Activated CD8-positive, alpha-beta memory T cell treated with anti-CD3 and anti-CD28 coated beads for 4 hours (primary cell): ENCODE measurements at regions not wholly inside any gene's neighbourhood (a gene's known extent, or its start where the extent isn't known, plus 50 kb on each side); places are given as distances from the start of the nearest gene placed in this dataset.

ENCODE experiments used
- DNase-seq, 2 donors: peaks; one replicate each; pipeline ENCODE4 v3.0.0-alpha.2; 2020; ENCODE audit warnings: low read depth in 2 of 2

DNA sequence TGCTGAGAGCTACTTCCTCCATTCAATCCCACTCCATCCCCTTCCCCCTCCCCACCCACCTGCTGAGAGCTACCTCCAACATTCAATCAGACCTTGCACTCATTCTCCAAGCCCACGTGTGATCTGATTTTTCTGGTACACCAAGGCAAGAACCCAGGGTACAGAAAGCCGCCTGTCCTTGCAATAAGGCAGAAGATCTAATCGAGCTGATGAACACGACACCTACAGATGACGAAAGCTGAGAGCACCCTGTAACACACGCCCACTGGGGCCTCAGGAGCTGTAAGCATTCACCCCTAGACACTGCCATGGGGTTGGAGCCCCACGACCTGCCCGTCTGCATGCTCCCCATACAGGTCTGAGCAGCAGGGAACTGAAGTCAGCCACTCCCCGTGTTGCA, 58.3 kb downstream of the TRIML1 start:
- DNase-seq = no peak

DNA sequence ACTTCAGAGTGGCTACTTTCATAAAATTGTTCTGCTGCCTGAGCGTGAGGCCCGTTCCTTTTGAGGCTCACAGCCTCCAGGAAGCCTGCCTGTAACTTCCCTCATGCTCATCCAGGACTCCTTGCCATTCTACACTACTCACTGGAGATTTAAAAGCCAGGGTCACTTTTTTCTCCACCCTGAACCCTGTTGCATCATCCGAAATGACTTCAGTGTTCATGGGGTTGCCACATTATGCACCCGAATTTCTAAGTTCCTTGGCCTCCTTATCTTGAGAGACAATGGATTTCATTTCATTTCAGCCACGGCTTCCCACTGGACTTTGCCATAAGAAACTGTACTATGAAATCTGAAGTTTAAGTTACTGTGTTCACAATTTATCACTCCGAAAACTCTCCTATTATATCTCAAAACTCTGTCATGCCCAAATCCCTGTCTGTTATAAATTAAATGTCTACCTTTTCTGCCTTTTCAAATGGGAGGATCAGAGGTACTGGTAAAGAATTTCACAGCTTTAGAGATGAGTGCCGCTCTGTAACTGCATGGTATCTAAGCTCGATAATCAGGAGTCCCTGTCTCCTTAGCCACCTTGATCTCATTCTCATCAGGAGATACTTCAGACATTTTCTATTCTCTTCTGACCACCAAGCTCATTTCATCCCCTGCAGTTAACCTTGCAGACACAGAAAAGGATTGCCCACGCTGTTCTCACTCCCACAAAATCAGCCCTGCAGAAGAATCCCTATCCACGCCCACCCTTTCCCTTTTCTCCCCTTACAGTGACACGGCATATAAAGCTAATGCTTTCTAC, 59.9 kb downstream of the TRIML1 start:
- DNase-seq = no peak

DNA sequence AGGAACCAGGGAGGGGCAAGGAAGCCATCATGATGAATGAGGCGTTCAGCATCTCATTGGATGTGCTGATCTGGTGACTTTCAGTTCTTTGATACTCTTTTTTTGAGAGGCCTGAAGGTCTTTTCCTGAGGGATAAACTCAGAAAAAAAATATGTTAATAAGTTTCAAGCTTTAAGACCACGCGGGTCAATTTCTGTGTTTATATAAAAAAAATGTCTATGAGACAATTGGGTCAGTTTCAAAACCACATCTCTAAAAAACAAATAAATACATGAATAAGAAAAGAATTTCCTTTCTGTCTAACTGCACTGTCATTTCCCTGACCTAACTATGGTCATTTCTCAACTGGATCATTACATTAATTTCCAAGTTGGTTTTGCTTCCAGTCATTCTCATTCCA, 62.6 kb downstream of the TRIML1 start:
- DNase-seq = no peak

DNA sequence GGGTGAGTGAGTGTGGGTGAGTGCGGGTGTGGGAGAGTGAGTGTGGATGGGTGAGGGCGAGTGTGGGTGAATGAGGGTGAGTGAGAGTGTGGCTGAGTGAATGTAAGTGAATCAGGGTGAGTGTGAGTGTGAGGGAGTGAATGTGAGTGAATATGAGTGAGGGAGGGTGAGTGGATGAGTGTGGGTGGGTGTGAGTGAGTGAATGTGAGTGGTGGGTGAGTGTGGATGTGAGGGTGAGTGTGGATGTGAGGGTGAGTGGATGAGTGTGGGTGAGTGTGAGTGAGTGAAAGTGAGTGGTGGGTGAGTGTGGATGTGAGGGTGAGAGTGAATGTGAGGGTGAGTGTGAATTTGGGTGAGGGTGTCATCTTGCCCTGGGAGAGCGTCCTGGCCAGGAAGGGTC, 67.5 kb downstream of the TRIML1 start:
- DNase-seq = no peak

DNA sequence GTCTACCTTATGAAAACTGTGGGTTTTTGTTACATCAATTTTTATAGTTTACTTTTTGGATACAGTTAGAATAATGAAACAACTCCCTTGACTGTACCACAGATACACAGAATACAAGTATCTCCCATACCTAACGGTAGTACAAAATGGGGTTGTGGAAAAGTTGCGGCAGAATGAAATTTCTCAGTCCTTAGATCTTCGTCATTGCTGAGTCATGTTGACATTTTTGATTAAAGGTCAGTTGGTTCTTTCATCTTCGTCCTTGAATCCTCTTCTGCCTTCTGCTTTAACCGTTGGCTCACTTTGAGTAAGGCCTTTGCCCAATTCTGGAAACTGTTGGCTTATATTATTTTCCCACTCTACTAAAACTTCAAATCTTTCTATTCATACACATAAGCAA, 75.6 kb downstream of the TRIML1 start:
- no peak for DNase-seq

DNA sequence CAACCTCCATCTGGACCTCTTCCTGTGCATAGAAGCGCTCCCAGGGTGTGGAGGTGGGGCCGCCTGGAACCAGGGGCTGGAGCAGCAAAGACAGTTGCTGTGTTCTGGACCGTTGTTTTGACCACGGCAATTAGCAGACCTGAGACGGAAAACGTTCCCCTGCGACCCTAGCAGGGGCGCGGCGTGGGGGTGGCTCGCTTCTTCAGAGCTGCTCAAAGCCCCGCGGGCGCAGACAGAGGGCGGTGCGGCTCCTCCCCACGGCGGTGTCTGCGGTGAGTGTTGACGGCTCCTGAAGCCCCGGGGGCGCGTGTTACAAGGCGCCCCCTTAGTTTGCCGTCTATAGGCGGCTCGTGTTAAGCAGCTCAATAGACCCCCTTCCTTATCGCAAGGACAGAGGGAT, 79.2 kb downstream of the TRIML1 start:
- DNase-seq = no peak

DNA sequence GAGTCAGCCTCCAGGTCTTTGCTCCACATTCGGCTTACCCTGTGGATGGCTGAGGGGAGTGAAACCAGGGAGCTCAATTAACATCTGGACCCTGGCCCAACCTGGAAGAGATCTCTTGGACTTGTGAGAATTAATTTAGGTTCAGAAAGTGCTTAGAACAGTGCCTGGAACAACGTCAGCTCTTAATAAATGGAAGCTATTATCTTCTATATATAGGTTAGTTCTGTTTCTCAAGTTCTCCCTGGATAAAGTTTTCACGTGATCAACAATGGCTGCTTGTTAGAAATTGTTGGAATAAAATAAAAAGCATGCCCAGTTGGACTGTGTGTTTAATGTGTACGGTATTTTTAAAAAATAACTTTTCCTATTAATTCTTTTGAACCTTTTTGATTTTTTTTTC, 80.8 kb downstream of the TRIML1 start:
- DNase-seq = no peak

DNA sequence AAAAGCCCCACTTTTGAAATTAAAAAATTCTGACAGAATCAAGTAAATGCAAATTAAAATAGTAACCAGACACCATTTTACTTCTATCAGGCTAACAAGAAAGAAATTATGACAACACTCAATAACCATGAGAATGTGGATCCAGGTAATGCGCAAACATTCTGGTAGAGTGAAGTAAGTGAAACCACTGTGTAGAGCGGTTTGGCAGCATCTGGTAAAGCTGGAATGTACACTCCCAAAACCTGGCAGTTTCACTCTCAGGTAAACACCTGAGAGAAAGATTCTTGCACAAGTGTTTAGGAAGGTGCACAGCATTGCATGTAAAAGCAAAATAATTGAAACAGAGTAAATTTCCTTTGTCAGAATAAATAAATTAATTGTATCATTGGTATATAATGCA, 81.8 kb downstream of the TRIML1 start:
- DNase-seq = no peak

DNA sequence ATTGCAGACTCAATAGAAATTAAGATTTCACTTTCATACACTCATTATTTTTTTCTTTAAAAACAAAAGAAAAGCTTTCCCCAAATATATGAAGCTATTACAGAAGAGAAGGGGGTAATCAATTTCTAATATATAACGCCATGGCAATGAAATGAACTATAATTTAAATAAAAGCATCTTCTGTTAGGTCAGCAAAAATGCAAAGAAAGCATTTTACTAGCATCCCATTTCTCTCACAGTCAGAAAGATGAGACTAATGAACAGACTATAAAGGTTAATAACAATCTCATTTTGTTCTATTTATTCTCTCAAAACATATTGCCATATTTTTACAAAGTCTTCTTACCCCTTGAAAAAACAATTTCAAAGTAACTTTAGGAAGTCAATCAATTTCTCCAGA, 89.0 kb downstream of the TRIML1 start:
- DNase-seq = no peak

DNA sequence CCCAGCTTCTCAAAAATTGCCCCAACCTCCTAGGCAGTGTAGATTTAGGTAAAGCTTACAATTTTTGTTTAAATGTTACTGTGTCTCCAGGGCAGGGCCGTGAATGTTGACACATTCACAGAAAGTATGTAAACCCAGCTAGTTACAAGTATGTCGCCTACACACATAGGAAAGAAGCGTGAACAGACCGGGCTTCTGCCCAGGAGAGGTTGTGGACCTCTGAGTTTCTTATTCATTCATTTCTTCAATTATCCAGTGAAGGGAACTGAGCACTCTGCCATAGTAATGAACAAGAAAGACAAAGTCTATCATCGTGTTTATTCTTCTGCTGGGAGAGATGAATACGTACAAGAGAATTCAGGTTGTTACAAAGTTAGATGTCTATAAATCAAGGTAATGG, 93.2 kb downstream of the TRIML1 start:
- no peak for DNase-seq

DNA sequence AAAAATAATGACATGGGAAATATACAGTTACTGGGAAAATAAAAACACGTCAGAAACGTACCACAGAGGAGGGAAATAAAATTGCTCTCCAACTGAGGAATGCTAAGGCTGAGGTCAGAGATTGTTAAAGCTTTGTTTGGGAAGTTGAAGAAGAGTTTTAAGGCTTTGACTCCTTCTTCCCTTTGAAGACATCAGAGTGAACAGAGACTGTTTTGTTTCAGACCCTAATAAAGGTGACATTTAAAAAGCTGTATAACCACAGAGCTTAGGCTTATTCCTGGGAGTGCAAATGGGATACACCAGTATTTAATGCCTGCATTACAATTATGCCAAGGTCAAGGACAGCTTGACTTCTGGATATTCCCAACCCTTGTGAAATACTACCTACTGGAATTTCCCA, 102.8 kb downstream of the TRIML1 start:
- no peak for DNase-seq

DNA sequence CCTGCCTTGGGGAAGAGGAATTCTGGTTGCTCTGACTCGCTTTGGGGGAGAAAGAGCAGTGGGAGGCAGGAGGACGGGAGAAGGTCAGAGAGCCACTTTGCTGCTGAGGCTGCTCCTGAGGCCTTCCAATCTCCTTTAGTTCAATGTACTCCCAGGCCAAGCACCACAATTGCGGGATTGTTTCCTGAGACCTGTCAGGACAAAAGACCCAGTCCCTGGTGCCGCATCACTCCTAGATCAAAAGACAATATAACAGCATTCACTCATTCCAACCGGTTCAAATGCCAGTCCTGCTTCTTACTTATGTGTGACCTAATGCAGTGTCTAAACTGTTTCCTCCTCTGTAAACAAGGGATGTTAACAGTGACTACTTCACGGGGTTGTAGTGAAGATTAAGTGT, 106.4 kb downstream of the TRIML1 start:
- no peak for DNase-seq

DNA sequence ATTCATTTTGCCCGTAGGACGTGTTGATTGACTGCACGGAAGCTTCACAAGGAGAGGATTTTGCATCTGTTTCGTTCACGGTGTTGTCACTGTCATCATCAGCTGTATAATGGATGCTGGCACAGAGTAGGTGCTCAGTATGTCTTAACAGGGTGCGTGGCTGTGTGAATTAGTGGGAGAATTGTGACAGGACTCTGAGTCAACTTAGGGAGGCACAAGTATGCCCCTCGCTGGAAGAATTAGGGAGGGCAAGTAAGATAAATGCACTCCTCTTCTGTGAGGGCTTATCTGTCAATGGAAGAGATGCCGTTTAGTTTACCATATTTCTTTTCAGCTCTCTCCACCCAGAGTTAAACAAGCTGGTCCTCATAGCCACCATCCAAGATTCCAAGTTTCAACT, 107.2 kb downstream of the TRIML1 start:
- DNase-seq = no peak

DNA sequence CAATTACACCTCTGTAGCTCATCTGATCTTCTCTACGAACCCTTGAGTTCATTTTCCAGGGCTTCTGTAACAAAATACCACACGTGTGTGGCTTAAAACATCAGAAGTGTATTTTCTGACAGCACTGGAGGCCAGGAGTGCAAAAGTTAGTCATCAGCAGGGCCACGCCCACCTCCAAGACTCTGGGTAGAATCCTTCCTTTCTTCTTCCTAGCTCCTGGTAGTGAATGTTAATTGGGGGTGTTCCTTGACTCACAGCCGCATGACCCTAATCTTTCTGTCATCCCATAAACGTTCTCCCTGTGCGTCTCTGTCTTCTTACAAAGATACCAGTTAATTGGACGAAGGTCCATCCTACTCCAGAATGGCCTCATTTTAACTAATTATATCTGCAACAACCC, 115.0 kb downstream of the TRIML1 start:
- no peak for DNase-seq

DNA sequence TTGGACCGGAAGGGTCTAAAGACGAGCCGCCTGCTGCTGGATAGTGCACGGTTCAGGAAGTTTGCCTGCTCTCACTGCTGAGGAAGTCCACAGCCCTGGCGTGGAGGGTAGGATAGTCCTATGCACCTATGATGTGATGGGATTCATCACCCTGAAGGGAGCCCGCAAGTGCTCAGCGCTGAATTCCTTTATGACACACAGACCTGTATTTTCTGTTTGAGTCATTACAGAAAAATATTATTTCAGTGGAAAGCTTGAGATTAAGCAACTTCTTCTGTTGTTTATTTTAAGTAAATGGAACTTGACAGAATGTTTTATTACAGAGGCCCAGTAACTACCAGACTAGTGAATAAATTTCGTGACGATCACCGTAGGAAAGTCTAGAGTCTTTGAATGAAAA, 123.2 kb downstream of the TRIML1 start:
- no peak for DNase-seq

DNA sequence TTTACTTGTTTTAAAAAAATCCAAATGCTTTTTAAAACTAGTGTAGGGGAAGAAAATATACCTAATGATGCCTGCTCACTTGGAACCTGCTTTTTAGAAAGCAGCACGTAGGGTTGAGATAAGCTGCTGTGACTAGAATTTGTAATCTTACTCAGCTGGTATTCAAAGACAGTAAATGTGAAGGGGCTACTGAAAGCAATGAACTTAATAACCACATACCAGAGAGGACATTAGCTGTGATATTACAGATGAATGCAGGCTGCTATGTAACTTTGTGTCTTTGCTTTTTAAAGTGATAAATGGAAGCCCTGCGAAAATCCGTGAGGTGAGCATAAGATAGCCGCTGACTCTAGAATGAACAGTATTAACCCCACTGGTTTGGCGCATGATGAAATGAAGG, 124.1 kb downstream of the TRIML1 start:
- no peak for DNase-seq

DNA sequence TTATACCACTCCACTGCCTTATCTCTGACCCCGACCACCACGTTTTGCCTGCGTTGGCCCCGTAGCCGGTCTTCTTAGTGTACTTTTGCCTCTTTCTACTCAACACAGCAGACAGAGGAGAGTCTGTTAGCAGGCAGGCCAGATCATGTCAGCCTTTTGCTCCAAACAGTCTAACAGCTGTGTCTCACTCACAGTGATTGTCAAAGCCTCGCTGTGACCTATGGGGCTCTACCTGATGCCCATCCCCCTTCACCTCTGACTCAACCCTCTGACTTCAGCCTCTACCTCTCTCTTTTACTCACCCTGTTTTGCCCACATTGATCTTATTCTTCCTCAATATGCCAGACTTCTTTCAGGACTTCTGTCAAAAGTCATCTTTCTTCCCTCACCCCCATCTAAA, 127.1 kb downstream of the TRIML1 start:
- no peak for DNase-seq

DNA sequence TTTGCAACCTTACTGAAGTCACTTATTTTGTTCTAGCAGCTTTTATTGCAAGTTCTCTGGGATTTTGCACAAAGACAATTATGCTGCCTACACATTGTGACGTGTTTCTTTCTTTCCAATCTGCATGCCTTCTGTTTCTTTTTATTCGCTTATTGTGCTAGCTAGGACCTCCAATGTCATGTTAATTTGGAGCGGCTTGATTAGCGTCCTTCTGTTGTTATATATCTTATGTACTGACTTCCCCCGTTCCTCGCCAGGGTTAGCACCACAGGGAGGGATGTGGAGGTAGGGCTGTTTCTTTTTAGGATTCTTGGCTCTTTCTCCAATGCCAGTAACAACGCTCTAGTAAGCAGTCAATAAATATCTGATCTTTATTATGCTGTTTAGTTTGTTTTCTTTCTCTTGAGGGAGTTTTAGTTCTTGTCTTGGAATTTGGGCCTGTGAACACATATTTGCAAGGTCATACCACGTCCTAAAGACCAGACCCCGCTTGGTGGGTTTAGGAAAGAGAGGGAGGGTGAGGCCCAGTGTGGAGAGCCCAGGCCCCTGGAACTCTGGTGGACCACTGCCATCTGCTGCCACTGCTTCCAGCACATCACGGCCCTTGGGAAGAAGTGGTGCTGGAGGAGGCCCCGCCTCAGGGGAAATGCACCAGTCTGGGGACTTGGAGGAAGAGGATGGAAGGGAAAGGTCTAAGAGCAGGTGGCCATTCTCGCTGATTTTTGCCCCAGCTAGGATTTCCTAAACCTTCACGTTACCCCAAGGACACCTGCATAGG, 129.1 kb downstream of the TRIML1 start:
- no peak for DNase-seq

DNA sequence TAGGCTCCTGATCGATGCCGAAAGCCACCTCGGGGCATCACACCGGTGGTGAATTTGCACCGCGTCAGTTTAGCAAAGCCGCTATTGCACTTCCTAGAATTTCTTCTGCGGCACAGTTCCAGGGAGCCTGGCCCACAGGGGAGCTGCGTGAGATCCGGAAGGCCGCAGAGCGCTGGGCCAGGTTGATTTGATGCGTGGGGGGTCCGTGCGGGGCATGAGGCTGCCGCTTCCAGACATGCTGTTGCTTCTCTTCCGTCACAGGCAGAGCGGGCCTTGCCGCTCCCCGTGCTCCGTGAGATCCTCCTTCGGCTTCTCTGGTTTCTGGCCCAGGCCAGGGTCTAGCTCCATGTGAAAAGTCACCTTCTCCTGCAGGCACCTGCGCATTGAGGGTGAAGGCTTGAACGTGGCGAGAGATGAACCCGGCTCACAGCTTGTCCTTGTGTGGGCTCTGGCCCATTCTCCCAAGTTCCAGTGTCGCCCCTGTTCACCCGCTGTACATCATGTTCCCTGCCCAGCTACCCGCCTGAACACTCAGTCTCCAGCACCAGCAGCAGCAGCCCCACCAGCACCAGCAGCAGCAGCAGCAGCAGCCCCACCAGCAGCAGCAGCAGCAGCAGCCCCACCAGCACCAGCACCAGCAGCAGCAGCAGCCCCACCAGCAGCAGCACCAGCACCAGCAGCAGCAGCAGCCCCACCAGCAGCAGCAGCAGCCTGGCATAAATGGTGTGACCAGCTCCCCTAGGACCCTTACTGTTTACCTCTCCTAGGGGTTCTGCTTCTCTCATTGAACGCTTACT, 131.2 kb downstream of the TRIML1 start:
- DNase-seq = no peak

DNA sequence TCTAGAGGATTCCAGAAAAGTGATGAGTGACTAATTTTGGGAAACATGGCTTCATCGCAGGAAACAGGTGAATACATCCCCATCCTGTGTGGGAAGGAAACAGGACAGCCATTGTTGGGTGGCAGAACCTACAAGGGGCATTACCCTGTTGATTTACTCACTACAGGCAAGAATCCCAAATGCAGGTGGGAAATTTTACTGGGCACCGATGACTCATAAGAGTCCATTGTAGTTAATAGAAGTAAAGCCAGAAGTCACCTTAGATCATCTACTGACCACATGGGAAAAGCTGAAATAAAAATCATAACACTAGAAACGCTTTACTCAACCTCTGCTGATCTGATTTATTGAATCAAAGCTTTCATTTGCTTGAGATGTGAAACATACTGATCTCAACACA, 136.4 kb downstream of the TRIML1 start:
- DNase-seq = no peak

DNA sequence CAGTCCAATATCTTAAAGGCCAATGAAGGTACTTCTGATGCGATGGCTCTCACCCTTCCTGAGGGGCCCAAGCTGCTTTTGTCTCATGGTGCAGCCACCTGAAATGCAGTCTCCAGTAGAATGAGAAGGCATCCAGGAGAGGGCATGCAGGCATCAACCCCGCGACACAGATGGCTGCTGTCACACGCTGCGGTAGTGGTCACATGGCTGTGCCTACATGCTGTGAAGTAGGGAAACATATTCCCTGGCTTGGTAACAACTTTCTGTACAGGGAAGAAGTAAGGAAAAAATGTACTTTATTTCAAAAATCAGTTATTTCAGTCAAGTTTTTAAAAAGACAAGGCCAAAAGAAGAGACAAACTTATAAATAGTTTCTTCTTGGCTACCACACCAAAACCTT, 139.9 kb downstream of the TRIML1 start:
- no peak for DNase-seq

DNA sequence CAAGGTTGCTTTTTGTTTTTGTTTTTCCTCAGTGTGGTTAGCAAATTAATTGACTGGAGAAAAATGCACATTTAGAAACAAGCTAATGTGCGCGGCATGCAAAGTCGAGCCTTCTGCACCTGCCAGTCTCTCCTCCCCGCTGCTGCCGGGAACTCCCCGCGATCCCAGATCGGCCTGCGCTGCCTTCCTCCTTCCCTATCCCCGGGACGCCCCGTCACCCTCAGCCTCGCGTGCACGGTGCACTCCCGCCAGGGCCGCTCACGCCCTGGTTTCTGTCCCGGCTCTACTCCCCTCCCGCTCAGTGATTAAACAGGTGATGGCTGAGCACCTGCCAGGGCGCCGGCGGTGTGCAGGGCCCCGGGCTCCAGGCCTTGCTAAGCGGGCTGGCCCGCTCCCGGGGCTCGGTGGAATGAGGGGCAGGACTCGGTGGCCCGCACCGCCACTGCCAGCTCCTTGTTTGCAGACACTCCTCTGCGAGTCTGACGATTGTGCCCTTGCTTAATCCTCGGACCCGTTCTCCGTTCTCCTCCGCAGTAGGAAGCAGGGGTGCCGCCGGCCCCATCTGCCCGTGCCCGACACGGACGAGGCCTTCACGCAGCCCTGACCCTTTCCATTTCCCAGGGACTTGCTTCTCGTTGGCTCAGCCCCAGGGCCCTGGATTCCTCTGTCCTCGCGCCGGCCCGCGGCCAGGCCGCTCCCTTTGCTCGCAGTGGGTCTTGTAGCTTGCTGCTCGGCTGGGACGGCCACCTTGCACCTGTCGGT, 143.4 kb downstream of the TRIML1 start:
- DNase-seq = no peak
